ENCODE measurements at regions not wholly inside any gene's neighbourhood (a gene's known extent, or its start where the extent isn't known, plus 50 kb on each side); places are given as distances from the start of the nearest gene placed in this dataset.

- TF ChIP-seq CTCF (IDR thresholded peaks at IDR 0.05; ENCODE audit: low read length) (no peak), EZH2phosphoT487 (IDR thresholded peaks at IDR 0.05; ENCODE audit: low read length) (no peak)
Measured at GRCh38 chr11:23127706-23128105, 267.4 kb upstream of the CCDC179 start.

All from MM.1S (cell line).